ENCODE measurements at regions not wholly inside any gene's neighbourhood (a gene's known extent, or its start where the extent isn't known, plus 50 kb on each side); places are given as distances from the start of the nearest gene placed in this dataset.

DNA sequence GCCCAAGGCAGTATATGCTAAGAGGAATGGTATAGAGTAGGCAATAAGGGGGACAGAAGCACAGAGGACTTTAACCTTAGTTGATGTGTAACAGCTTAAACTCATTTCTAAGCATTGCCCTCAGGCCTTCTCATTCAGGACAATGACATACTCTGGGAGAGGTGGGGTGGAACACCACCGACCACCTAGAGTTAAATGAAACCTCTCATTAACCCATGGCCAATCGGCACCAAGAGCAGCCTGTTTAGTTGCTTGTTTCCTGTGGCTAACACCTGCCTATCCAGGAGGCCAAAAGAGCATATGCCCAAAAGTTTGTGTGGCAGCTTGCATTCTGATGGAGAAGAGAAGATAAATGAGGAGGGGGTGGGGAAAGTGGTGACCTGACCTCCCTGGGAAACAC lies 50.0 kb downstream of the PABIR2 start:
- DNase-seq: no peak

- DNase-seq: no peak
Measured at GRCh38 chrX:134746410-134746785, 50.6 kb downstream of the PABIR2 start.

DNA sequence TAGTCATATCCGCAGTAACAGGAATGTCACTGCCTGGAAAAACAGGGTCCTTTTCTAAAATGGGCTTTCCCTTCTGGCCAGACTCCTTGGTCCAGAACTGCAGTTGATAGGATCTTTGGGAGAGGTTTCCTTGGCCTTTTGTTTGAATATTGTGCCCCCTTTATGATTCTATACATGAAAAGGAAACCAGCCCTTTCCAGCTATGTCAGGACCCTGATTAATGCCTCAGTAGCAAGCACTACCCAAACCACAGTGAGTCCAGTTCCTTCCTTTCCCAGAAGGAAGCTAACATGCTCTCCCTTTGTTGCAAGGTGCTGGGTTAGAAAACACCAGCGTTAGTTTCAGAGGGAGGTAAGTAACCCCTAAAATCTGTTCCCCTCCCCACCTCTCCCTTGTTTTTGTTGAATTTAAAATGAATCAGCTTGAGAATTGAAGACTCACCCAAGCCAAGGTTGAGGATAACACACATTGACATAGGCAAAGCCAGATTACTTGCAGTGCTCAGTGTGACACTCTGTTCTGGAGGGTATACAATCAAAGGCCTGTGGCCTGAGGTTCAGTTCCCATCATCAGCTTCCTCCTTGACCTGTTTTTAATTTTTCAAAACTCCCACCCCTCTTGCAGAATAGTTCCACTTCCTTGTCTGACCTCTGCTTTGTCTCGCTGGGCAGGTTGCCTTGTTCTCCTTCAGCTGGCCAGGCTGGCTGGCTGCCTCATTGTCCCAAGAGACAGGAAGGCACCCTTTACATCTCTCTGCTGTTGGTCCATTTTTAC lies 51.2 kb downstream of the PABIR2 start:
- DNase-seq: no peak

DNA sequence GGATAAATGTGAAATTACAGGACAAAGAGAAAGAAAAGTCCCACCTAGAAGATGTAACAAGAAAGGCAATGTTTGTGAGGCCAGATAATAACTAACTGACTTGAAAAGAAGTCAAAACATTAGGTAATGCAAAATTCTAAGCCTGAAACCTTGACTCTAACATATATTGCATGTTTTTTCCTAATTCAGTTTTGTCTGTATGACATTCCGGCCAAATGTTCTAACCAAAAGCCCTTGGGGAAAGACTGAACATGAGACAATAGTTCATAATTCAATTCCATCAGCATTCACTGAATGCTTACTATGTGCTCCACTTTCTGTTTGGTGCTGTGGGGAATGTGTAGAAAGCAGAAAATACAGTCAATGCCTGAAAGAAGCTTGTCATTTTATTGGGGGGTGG lies 53.9 kb downstream of the PABIR2 start:
- DNase-seq: no peak

DNA sequence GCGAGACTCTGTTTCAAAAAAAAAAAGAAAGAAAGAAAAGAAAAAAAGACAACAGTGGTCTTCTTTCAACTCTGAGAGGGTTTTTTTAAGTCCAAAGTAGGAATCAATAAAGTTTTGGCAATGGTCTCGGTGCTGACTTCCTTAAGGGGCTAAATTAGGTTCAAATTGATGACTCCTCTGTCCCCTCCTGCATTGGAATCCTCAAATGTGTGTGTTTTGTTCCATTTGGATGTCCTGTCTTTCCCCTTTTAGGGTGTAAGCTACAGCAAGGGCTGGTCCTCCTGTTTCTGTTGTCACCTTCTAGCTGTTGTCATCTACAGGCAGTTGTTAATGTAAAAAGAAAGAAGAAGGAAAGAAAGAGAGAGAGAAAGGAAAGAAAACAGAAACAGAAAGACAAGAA lies 54.4 kb downstream of the PABIR2 start:
- DNase-seq: no peak

GRCh38 chrX:134741746-134742145 lies 55.3 kb downstream of the PABIR2 start:
- DNase-seq: no peak

DNA sequence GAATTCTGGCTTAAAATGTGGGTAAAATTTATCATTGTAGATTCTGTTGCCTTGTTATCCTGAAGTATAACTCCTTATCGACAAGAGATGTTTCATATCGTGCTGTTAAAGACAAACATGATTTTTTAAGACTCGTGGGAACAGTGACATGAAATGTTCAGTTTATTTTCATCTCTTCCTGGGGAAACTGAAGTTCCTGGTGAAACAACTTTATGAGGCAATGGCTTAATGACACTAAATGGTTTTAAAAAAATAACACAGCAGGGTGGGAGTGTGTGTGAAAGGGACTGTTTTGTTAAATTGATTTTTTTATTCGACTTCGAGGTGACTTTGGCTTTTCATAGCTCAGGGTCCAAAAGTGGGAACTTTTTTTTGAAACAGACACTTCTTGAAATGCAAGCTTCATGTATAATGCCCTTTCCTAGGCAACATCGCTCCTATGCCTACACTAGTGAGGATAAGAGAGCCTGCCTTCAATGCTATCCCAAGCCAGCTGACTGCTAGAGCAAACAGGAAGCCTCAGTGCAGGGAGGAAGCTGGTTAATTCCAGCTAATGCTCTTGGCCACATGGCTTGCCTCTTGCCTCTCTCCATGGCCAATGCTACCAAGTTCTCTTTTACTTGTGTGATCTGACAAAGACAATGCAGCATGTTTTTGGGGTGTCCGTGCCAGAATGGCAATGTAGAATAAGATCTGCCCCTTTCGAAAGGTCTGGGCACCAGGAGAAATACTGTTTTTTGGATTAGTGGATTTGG lies 57.8 kb downstream of the PABIR2 start:
- DNase-seq: no peak

GRCh38 chrX:134738445-134738844 lies 58.6 kb downstream of the PABIR2 start:
- DNase-seq: no peak

- DNase-seq: no peak
Measured at GRCh38 chrX:134737721-134738369, 59.2 kb downstream of the PABIR2 start.

- no peak for DNase-seq
Measured at GRCh38 chrX:134737061-134737460, 59.9 kb downstream of the PABIR2 start.

GRCh38 chrX:134736356-134736755 lies 60.6 kb downstream of the PABIR2 start:
- no peak for DNase-seq

DNA sequence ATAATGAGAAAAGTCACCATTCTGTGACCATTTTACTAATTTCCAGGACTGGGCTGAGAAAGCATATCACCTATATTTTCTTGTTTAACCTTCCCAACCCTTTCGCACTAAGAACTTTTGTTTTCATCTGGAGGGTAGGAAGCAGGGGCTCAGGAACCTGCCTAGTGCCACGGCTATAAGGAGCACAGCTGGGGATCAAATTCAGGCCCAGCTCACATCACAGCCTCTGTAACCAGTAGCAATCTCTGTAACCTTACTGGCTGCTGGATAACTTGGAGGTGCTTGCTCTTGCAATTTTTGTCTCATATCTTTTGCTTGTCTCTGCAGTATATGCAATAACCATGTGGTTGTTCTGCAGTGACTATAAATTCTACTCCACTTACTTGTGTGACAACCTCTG lies 62.0 kb downstream of the PABIR2 start:
- no peak for DNase-seq

DNA sequence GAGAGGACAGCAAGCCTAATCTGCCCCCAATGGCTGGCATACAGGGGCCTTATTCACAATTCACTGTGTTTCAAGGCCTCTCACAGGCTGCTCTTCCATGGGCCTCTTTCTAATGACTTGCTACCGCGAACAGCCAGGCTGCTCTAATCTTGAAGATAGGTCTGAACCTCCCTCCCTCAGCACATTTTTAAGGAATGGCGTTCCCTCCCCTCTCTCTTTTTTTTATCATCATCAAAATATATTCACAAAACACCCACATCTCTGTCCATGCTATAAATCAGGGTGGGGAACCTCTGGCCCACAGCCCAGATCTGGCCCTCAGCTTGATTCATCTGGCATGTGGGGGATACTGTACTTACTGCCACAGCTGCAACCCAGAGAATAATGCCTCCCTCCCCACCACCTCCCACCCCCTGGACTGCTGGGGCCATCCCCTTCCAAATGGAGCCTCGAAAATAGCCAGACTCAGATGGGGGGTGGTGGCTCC lies 62.5 kb downstream of the PABIR2 start:
- no peak for DNase-seq

DNA sequence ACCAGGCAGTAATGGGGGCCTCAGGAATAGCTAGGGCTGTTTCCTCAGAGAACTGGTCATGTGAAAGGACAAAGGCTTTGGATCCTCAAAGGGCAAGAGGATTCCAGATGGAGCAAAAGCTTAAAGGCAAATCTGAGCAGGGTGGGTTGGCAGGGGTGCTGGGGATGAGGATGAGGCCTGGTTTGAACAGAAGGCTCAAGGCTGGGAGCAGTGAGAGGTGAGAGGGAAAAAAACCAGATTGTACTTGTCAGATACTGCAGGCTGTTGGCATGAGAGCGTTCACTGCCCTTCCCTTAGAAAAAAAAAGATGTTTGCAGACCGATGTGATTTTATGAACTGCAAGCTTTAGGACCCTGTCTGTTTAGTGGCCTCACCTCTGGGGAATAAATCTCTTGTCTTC lies 63.4 kb downstream of the PABIR2 start:
- no peak for DNase-seq

DNA sequence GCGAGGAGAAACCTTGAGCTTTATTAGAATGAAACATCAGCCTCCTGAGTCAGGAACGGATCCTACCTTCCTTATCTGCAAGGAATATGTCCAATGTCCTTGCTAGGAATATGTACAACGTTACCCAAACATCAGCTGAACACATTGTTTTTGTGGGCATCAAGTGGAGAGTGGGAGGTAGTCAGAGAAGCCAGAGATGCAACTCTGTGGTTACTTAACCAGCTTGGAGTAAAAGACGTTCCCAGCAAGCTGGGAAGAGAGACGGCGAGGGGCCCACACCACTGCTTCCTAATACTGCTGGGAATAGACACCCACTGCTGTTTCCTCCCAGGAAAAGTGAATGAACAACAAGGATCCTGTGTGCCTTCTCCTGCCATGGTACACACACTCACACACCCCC lies 64.3 kb downstream of the PABIR2 start:
- no peak for DNase-seq

DNA sequence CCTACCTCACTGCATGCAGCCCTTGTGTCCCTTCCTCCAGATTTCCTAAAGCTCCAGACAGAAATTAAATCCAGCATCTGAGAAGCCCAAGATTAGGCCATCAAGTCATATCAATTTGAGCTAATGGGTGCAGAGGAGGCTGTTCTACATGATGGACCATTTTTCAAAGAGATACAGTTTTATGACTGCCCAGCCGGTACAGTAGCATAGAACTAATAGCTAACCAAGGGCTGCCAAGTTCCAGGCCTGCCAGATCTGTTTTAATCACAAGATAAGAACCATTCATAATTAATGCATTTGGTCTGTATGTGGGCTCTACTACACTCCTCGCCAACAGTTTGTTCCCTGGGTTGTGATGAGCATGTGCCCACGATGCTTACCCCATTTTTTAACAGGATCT lies 64.9 kb downstream of the PABIR2 start:
- DNase-seq: no peak

- no peak for DNase-seq
Measured at GRCh38 chrX:134727363-134727762, 69.1 kb upstream of the PLAC1 start.

DNA sequence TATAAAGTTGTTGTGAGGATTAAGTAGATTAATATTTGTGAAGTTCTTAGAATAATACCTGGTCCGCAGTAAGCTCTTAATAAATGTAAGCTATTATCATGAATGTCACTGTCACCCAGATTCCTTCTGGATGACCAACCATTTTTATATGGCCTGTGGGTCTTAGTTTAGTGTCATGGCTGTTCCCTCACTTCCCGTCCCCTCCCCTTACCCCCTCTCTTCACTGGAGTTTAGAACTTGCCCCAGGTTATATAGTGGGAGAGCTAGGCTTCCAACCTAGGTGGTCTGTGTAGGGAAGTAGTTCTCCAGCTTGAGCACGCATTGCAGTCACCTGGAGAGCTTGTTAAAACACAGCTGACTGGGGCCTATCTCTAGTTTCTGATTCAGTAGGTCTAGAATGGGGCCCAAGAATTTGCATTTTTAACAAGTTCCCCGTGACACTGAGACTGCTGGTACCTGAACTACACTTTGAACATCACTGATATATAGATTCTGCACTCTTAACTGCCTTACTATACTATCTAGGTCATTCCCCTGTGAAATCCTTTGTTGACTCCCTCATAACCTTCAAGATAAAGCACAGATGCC lies 66.9 kb upstream of the PLAC1 start:
- DNase-seq: no peak

- no peak for DNase-seq
Measured at GRCh38 chrX:134721766-134722532, 63.7 kb upstream of the PLAC1 start.

DNA sequence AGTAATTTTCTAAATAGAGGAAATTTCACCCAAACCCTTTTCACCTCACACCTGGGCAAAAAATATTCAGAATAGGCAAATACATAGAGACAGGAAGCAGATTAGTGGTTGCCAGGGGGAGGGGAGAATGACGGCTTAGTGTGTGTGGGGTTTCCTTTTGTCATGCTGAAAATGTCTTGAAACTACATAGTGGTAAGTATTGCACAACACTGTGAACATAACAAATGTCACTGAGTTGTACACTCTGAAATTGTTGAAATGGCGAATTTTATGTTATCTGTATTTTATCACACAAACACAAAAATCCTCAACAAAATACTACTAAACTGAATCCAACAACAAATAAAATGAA lies 60.7 kb upstream of the PLAC1 start:
- no peak for DNase-seq

- peak; percentile 22 for DNase-seq
Measured at GRCh38 chrX:134718105-134718965, 60.1 kb upstream of the PLAC1 start.

- no peak for DNase-seq
Measured at GRCh38 chrX:134717698-134718097, 59.4 kb upstream of the PLAC1 start.

All from 8988T (cell line).